GM23338 (cell line): ENCODE measurements at regions not wholly inside any gene's neighbourhood (a gene's known extent, or its start where the extent isn't known, plus 50 kb on each side); places are given as distances from the start of the nearest gene placed in this dataset.
A peak's percentile ranks its signal among the peaks of the same experiment; 100 is the strongest.

Source experiments
- ATAC-seq: fragments of 200-7000 bp; cut with Tn5 transposase; 3 replicates; pipeline ENCODE4 v1.9.1; 2020
- DNase-seq: peaks from one replicate; pipeline ENCODE4 v3.0.0-alpha.2; 2015; ENCODE audit warnings: low spot score
- H2AFZ ChIP-seq: fragments of 200-600 bp; sonication (generic); 2 replicates; pipeline ENCODE4 v1.8.0; 2016; ENCODE audit warnings: antibody characterized with exemption, mild to moderate bottlenecking, moderate library complexity
- H3F3A ChIP-seq: fragments of 200-600 bp; sonication (generic); replicated peaks from 2 replicates; pipeline ENCODE4 v1.8.0; 2017; ENCODE audit warnings: antibody characterized with exemption, mixed run types, low read depth
- H3K27ac ChIP-seq: fragments of 200-600 bp; sonication (generic); 2 replicates; pipeline ENCODE4 v1.6.1; 2016; ENCODE audit warnings: low read depth
- H3K27me3 ChIP-seq: fragments of 200-600 bp; sonication (generic); 2 replicates; pipeline ENCODE4 v1.8.0; 2016; ENCODE audit warnings: mild to moderate bottlenecking, mixed run types, moderate library complexity; ENCODE audit not compliant: insufficient read depth
- H3K36me3 ChIP-seq: fragments of 200-600 bp; sonication (generic); 2 replicates; pipeline ENCODE4 v1.8.0; 2016; ENCODE audit warnings: mild to moderate bottlenecking; ENCODE audit not compliant: insufficient read depth
- H3K4me1 ChIP-seq: fragments of 200-600 bp; sonication (generic); 2 replicates; pipeline ENCODE4 v1.8.0; 2016; ENCODE audit warnings: mild to moderate bottlenecking, moderate library complexity; ENCODE audit not compliant: insufficient read depth
- H3K4me2 ChIP-seq: fragments of 200-600 bp; sonication (generic); 2 replicates; pipeline ENCODE4 v1.7.1; 2017; ENCODE audit warnings: mixed run types
- H3K4me3 ChIP-seq: fragments of 200-600 bp; sonication (generic); 2 replicates; pipeline ENCODE4 v1.6.1; 2016; ENCODE audit warnings: mixed run types
- H3K79me2 ChIP-seq: fragments of 200-600 bp; sonication (generic); replicated peaks from 2 replicates; pipeline ENCODE4 v1.8.0; 2017; ENCODE audit warnings: mild to moderate bottlenecking; ENCODE audit not compliant: insufficient read depth
- H3K9me2 ChIP-seq: fragments of 200-600 bp; sonication (generic); 2 replicates; pipeline ENCODE4 v1.8.0; 2017; ENCODE audit not compliant: insufficient read depth
- H4K20me1 ChIP-seq: fragments of 200-600 bp; sonication (generic); replicated peaks from 2 replicates; pipeline ENCODE4 v1.8.0; 2017; ENCODE audit warnings: mild to moderate bottlenecking; ENCODE audit not compliant: insufficient read depth
- H3K27ac Mint-ChIP-seq: 2 replicates; pipeline ENCODE4 v1.8.0; 2020; ENCODE audit warnings: inconsistent platforms, mild to moderate bottlenecking, moderate library complexity, mixed read lengths
- H3K27me3 Mint-ChIP-seq: 3 replicates; pipeline ENCODE4 v1.8.0; 2022; ENCODE audit warnings: low read depth, mild to moderate bottlenecking, moderate library complexity, mixed read lengths, inconsistent platforms; ENCODE audit not compliant: insufficient read depth, poor library complexity
- H3K36me3 Mint-ChIP-seq: 3 replicates; pipeline ENCODE4 v1.8.0; 2021; ENCODE audit warnings: low read depth, mild to moderate bottlenecking, inconsistent platforms, moderate library complexity, mixed read lengths
- H3K4me1 Mint-ChIP-seq: 3 replicates; pipeline ENCODE4 v1.8.0; 2020; ENCODE audit warnings: mild to moderate bottlenecking, inconsistent platforms, mixed read lengths
- H3K4me3 Mint-ChIP-seq: 3 replicates; pipeline ENCODE4 v1.8.0; 2021; ENCODE audit warnings: moderate library complexity, mild to moderate bottlenecking, inconsistent platforms, mixed read lengths
- H3K9me3 Mint-ChIP-seq: 3 replicates; pipeline ENCODE4 v1.8.0; 2020; ENCODE audit warnings: moderate library complexity, mild to moderate bottlenecking, inconsistent platforms, mixed read lengths
- CTCF ChIP-seq, 2 experiments: fragments of 200-600 bp in 1 of 2; sonication (generic) in 1 of 2; conservative IDR thresholded peaks; 2 replicates each; pipeline versions ENCODE4 v1.5.1 to v1.6.1; 2016 to 2017; ENCODE audit warnings: antibody characterized with exemption in 2 of 2, low read depth in 2 of 2, mild to moderate bottlenecking in 2 of 2, moderate library complexity in 1 of 2
- ETS1 ChIP-seq: IDR thresholded peaks from 2 replicates; pipeline ENCODE4 v1.6.1; 2016; ENCODE audit warnings: antibody characterized with exemption
- EZH2 ChIP-seq: fragments of 200-600 bp; sonication (generic); IDR thresholded peaks from one replicate; pipeline ENCODE4 v1.8.0; 2017; ENCODE audit warnings: antibody characterized with exemption, mild to moderate bottlenecking, low read depth; ENCODE audit not compliant: unreplicated experiment
- EZH2phosphoT487 ChIP-seq: fragments of 200-600 bp; sonication (generic); IDR thresholded peaks from one replicate; pipeline ENCODE4 v1.8.1; 2018; ENCODE audit warnings: antibody characterized with exemption; ENCODE audit not compliant: unreplicated experiment
- POLR2AphosphoS5 ChIP-seq: IDR thresholded peaks from 2 replicates; pipeline ENCODE4 v1.6.1; 2016; ENCODE audit warnings: antibody characterized with exemption, low read depth
- STAT1 ChIP-seq: IDR thresholded peaks from one replicate; pipeline ENCODE4 v1.6.1; 2016; ENCODE audit warnings: antibody characterized with exemption; ENCODE audit not compliant: unreplicated experiment
- ZNF114 ChIP-seq: fragments of 250-450 bp; sonication (Bioruptor Pico); IDR thresholded peaks from 2 replicates; pipeline ENCODE4 v1.5.0; 2020; ENCODE audit warnings: mild to moderate bottlenecking, moderate library complexity
- ZNF331 ChIP-seq: fragments of 250-450 bp; sonication (Bioruptor Pico); IDR thresholded peaks from 2 replicates; pipeline ENCODE4 v1.5.0; 2020; ENCODE audit warnings: low read depth, mild to moderate bottlenecking, moderate library complexity
- ZNF462 ChIP-seq: fragments of 250-450 bp; sonication (Bioruptor Pico); IDR thresholded peaks from 2 replicates; pipeline ENCODE4 v1.5.0; 2020; ENCODE audit warnings: mild to moderate bottlenecking, moderate library complexity

- DNase-seq (peak; percentile 32), ATAC-seq (no peak; the same call in 1 of the 3 replicates)
- Histone ChIP-seq H3K4me2 (no peak overlapping the region), H2AFZ (no peak overlapping the region), H4K20me1 (no peaks in the 10 kb centered on the region), H3K9me2 (no peaks in the 10 kb centered on the region), H3K27ac (no peak overlapping the region), H3K4me1 (peaks cover 15% of the 10 kb centered on the region), H3K4me3 (no peak overlapping the region), H3K36me3 (no peaks in the 10 kb centered on the region), H3K79me2 (no peaks in the 10 kb centered on the region), H3K27me3 (no peaks in the 10 kb centered on the region), H3F3A (no peaks in the 10 kb centered on the region)
- Mint-ChIP-seq H3K4me1 (peaks cover 21% of the 10 kb centered on the region), H3K36me3 (no peaks in the 10 kb centered on the region), H3K4me3 (no peak overlapping the region), H3K9me3 (no peaks in the 10 kb centered on the region), H3K27me3 (peaks cover 5% of the 10 kb centered on the region), H3K27ac (no peak overlapping the region)
- no peak for TF ChIP-seq STAT1
- no peak for TF ChIP-seq ZNF331 (CRISPR knock-in tag)
- peak; percentile 26 to 35; a peak in 3 of 4 replicates for TF ChIP-seq CTCF (conservative IDR thresholded peaks at IDR 0.05; ENCODE audit: low read depth in 2 of 2)
- TF ChIP-seq ETS1: no peak
These were observed 522.9 kb downstream of the TMEM182 start for GRCh38 chr2:103284750-103285149.

- H3K27me3 ChIP-seq: no peaks in the 10 kb centered on the region
- H2AFZ ChIP-seq: no peak overlapping the region
- H3K9me3 Mint-ChIP-seq: no peaks in the 10 kb centered on the region
- peaks cover 27% of the 10 kb centered on the region for H3K4me1 Mint-ChIP-seq
- H3K27me3 Mint-ChIP-seq: peaks cover 5% of the 10 kb centered on the region
- no peaks in the 10 kb centered on the region for H3K9me2 ChIP-seq
- H3F3A ChIP-seq: no peaks in the 10 kb centered on the region
- no peaks in the 10 kb centered on the region for H3K36me3 ChIP-seq
- H3K79me2 ChIP-seq: no peaks in the 10 kb centered on the region
- peaks cover 15% of the 10 kb centered on the region for H3K4me1 ChIP-seq
- H3K27ac ChIP-seq: no peak overlapping the region
- H3K4me3 ChIP-seq: no peak overlapping the region
- DNase-seq (no peak), ATAC-seq (no peak)
- H3K4me3 Mint-ChIP-seq: no peak overlapping the region
- no peak overlapping the region for H3K4me2 ChIP-seq
- H4K20me1 ChIP-seq: no peaks in the 10 kb centered on the region
- no peaks in the 10 kb centered on the region for H3K36me3 Mint-ChIP-seq
- H3K27ac Mint-ChIP-seq: no peak overlapping the region
- TF ChIP-seq STAT1 (no peak), ZNF331 (CRISPR knock-in tag) (no peak), ETS1 (no peak), ZNF114 (no peak), POLR2AphosphoS5 (no peak), EZH2phosphoT487 (no peak), ZNF462 (CRISPR knock-in tag) (no peak), CTCF (conservative IDR thresholded peaks at IDR 0.05; ENCODE audit: low read depth in 2 of 2) (no peak), EZH2 (no peak)
These were observed 523.5 kb downstream of the TMEM182 start for GRCh38 chr2:103285354-103285753.
